ENCODE measurements at regions not wholly inside any gene's neighbourhood (a gene's known extent, or its start where the extent isn't known, plus 50 kb on each side); places are given as distances from the start of the nearest gene placed in this dataset.
"Not testable (repeated sequence)": the region's sequence is repeated elsewhere in the genome, so short reads cannot be mapped to it uniquely, and the experiment has no call there.

- no peak overlapping the region for H3K27ac ChIP-seq
- DNase-seq (ENCODE audit: low read depth, low spot score), result no peak
Measured at GRCh38 chrX:39251995-39252394, 450.7 kb downstream of the MID1IP1 start.

GRCh38 chrX:39253551-39253950 is 452.3 kb downstream of the MID1IP1 start:
- DNase-seq (ENCODE audit: low read depth, low spot score), result peak; percentile 20

GRCh38 chrX:39258331-39258730 is 457.1 kb downstream of the MID1IP1 start:
- H3K27ac ChIP-seq, result no peak overlapping the region
- no peak for DNase-seq (ENCODE audit: low read depth, low spot score)

More at GRCh38 chrX:39253551-39253950, 452.3 kb downstream of the MID1IP1 start:
- H3K27ac ChIP-seq, result no peak overlapping the region

GRCh38 chrX:39260965-39261364 is 459.7 kb downstream of the MID1IP1 start:
- peak; percentile 12 for DNase-seq (ENCODE audit: low read depth, low spot score)
- peak overlapping the region; percentile 75 for H3K27ac ChIP-seq

DNA sequence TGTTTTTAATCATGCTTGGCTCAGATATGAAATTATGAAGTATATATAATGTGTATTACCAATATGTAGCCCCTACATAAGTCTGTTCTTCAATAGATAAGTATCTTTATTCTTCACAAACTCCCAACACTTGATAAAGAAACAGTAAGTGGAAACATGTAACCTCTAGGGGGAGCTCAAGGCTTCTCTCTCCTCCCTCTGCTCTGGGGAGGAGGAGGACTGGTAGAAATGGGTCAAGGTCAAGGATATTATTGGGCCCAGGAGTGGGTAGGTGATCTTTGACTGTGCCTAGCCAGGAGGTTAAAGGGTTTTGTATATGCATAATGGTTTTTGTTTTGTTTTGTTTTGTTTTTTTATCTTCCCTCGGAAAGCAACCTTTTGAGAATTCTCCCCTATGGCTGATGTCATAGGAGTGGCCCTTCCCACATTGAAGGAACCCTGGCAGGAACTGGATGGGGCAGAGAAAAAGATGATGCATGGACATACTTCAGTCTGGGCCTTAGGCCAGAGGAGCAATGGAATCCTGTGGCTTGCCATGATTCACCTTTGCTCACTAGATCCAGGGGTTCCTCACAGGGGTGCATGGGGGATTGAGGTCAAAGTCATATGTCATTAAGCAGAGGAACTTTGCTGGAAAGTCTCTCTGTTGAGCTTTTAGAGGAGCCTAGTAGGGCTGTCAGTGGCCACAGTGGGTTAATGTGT is 460.3 kb downstream of the MID1IP1 start:
- peak overlapping the region; percentile 75 for H3K27ac ChIP-seq
- DNase-seq (ENCODE audit: low read depth, low spot score), result peak; percentile 56

DNA sequence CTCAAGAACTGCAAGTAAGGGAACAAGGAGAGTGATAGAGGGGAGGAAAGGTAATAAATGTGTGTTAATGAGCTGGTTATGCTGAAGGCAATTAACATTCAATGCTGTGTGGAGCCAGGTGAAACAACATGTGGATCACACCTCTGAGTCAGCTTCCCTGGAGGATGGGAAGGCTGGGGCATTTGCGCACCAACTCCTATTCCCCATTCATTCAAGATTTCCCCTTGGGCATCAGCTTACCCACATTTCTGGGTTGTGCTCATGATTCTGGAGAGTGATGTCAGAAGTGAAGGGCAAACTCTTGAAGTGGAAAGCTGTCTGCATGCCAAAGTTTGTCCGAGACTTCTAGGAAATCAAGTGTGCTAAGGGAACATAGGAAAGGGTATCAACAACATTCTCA is 461.4 kb downstream of the MID1IP1 start:
- DNase-seq (ENCODE audit: low read depth, low spot score), result peak; percentile 18
- peak overlapping the region; percentile 75 for H3K27ac ChIP-seq

GRCh38 chrX:39264023-39264422 is 462.8 kb downstream of the MID1IP1 start:
- DNase-seq (ENCODE audit: low read depth, low spot score), result no peak

GRCh38 chrX:39267176-39267575 is 465.9 kb downstream of the MID1IP1 start:
- no peak for DNase-seq (ENCODE audit: low read depth, low spot score)
- H3K27ac ChIP-seq, result no peak overlapping the region

More at GRCh38 chrX:39264023-39264422, 462.8 kb downstream of the MID1IP1 start:
- H3K27ac ChIP-seq, result no peak overlapping the region

- DNase-seq (ENCODE audit: low read depth, low spot score), result no peak
Measured at GRCh38 chrX:39268207-39268606, 466.9 kb downstream of the MID1IP1 start.

DNA sequence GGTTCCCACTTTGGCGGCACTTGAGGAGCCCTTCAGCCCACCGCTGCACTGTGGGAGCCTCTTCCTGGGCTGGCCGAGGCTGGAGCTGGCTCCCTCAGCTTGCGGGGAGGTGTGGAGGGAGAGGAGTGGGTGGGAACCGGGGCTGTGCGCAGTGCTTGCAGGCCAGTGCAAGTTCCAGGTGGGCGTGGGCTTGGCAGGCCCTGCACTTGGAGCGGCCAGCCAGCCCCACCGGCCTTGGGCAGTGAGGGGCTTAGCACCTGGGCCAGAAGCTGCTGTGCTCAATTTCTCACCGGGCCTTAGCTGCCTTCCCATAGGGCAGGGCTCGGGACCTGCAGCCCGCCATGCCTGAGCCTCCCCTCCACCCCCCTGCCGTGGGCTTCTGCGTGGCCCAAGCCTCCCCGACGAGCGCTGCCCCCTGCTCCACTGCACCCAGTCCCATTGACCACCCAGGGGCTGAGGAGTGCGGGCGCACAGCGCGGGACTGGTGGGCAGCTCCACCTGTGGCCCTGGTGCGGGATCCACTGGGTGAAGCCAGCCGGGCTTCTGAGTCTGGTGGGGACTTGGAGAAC is 474.3 kb downstream of the MID1IP1 start:
- no peak overlapping the region for H3K27ac ChIP-seq
- no peak for DNase-seq (ENCODE audit: low read depth, low spot score)

More at GRCh38 chrX:39268207-39268606, 466.9 kb downstream of the MID1IP1 start:
- no peak overlapping the region for H3K27ac ChIP-seq

DNA sequence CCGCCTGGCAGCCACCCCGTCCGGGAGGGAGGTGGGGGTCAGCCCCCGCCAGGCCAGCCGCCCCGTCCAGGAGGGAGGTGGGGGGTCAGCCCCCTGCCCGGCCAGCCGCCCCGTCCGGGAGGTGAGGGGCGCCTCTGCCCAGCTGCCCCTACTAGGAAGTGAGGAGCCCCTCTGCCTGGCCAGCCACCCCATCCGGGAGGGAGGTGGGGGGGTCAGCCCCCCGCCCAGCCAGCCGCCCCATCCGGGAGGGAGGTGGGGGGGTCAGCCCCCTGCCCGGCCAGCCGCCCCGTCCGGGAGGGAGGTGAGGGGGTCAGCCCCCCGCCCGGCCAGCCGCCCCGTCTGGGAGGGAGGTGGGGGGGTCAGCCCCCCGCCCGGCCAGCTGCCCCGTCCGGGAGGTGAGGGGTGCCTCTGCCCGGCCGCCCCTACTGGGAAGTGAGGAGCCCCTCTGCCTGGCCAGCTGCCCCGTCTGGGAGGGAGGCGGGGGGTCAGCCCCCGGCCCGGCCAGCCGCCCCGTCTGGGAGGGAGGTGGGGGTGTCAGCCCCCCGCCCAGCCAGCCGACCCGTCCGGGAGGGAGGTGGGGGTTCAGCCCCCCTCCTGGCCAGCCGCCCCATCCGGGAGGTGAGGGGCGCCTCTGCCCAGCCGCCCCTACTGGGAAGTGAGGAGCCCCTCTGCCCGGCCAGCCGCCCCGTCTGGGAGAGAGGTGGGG is 476.6 kb downstream of the MID1IP1 start:
- not testable (repeated sequence) for DNase-seq (ENCODE audit: low read depth, low spot score); H3K27ac ChIP-seq

GRCh38 chrX:39283239-39283638 is 482.0 kb downstream of the MID1IP1 start:
- H3K27ac ChIP-seq, result no peak overlapping the region
- no peak for DNase-seq (ENCODE audit: low read depth, low spot score)

DNA sequence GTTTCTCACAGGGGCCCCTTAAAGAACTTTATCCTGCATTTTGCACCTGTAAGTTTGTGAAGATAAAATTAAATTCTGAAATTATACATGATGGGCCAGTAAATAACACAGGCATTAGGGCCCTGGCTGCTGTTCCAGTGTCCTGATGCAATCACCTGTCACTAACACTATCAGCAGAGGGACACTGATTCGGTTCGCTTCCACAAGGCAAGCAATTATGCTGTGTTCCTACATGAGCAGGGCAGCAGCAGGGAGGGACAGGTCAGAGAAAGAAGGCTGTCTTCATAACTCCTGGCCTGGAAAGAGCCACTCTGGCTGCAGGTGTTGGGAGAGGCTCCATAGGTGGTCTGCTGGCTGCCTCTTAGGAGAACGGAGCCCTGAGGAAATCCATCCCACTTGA is 487.3 kb downstream of the MID1IP1 start:
- no peak overlapping the region for H3K27ac ChIP-seq
- DNase-seq (ENCODE audit: low read depth, low spot score), result no peak

DNA sequence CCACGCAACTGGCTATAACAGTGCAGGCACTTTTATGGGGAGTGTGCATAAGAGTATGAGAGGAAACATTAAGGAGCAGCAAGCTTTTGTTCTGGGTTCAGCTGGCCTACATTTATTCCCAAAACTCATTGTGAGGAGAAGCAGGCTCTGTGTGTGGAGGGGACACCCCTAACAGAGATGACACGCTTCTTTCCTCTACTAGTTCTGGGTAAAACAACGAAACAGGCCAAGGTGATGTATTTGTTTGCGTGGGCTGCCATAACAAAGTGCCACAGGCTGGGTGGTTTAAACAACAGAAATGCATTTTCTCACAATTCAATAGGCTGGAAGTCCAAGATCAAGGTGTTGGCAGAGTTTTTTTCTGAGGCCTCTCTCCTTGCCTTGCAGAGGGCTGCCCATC is 488.6 kb downstream of the MID1IP1 start:
- DNase-seq (ENCODE audit: low read depth, low spot score), result no peak
- H3K27ac ChIP-seq, result no peak overlapping the region

- no peak for DNase-seq (ENCODE audit: low read depth, low spot score)
Measured at GRCh38 chrX:39293203-39293602, 491.9 kb downstream of the MID1IP1 start.

DNA sequence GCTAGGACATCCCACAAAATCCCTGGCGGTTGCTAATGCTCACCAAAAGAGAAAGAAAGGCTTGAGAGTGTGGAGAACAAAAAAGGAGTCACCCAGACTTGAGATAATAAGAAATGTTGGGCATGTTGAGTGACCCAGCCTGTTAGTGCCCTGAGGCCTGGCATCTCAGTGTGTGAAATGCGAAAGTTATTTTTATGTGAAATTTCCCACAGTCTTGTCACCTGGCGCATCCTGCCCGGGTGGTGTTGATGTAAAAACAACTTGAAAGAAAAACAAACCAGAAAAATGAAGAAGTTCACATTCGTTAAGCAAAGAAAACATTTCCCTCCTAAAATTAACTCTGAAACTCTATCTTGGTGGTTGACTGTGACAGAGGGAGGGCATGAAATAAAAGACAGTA is 495.2 kb downstream of the MID1IP1 start:
- no peak for DNase-seq (ENCODE audit: low read depth, low spot score)

More at GRCh38 chrX:39293203-39293602, 491.9 kb downstream of the MID1IP1 start:
- no peak overlapping the region for H3K27ac ChIP-seq

DNA sequence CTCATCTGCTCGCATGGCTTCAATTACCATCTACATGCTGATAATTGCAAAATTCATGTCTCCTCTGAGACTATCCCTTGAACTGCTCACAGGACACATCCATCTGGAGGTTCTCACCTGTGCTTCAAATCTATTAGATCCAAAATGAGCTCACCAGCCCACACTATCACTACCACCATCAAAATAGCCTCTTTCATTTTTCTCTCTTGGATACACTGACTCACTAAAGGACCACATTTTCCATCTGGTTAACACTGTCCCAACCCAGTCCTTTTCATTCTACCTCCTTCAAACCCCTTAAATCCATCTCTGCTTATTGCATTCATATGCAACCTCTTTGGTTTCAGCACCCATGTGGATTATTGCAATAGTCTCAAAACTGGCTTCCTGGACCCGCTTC is 497.6 kb downstream of the MID1IP1 start:
- DNase-seq (ENCODE audit: low read depth, low spot score), result no peak

More for the DNA sequence above, 495.2 kb downstream of the MID1IP1 start:
- H3K27ac ChIP-seq, result no peak overlapping the region

DNA sequence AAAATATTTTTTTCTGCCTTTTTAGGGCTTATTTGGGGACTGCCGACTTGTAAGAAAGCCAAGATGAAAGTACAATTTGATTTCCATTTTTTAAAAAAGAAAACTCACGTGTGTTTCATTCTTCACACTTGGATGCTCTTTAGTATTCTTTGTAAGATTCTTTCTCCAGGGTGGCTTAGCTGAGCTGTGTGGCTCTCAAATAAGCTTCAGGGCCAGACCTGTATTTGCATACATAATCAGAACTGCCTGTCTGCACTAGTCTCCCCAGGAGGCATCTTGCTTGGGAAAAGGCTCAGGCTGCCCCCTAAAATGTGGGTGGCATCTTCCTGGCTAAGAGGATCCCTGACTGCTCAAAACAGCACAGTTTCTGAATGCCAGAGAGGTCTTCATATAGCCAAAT is 498.4 kb downstream of the MID1IP1 start:
- DNase-seq (ENCODE audit: low read depth, low spot score), result no peak
- no peak overlapping the region for H3K27ac ChIP-seq

More for the DNA sequence above, 497.6 kb downstream of the MID1IP1 start:
- H3K27ac ChIP-seq, result no peak overlapping the region

DNA sequence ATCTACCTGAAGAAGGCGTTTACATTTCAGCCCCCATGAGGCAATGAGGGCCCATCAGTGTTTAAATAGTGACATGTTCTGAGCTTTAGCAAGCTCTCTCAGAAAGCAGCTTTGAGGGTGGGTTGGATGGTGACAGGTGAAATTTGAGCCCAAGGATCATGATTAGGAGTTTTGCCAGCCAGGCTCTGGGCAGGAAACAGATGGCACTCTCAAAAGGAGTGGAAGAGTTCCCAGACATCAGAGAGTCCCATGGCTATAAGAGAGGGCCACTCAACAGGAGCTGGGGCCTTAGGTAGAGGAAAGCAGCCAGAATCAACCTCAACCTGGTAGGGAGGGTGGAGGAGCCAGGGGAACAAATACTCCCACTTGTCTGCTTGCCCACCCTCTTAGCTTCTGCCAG is 499.8 kb downstream of the MID1IP1 start:
- no peak overlapping the region for H3K27ac ChIP-seq

DNA sequence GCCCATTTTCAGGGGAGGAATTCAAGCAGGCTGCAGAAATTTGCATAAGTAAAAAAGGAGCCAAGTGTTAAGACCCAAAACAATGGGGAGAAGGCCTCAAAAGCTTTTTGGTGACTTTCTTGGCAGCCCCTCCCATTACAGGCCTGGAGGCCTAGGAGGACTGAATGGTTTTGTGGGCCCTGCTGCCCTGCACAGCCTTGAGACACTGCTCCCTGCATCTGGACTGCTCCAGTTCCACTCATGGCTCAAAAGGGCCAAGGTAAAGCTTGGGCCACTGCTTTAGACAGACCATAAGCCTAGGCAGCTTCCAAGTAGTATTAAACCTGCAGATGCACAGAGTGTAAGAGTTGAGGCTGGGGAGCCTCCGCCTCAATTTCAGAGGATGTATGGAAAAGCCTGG is 501.6 kb downstream of the MID1IP1 start:
- no peak for DNase-seq (ENCODE audit: low read depth, low spot score)
- no peak overlapping the region for H3K27ac ChIP-seq

More for the DNA sequence above, 499.8 kb downstream of the MID1IP1 start:
- no peak for DNase-seq (ENCODE audit: low read depth, low spot score)

GRCh38 chrX:39304746-39305145 is 503.5 kb downstream of the MID1IP1 start:
- DNase-seq (ENCODE audit: low read depth, low spot score), result no peak
- H3K27ac ChIP-seq, result no peak overlapping the region
